Activated CD4-positive, alpha-beta memory T cell treated with anti-CD3 and anti-CD28 coated beads, Interleukin-2, amount 10 ng/mL, durations not matched to agents 7 days and 5 days (primary cell): ENCODE measurements at regions not wholly inside any gene's neighbourhood (a gene's known extent, or its start where the extent isn't known, plus 50 kb on each side); places are given as distances from the start of the nearest gene placed in this dataset.

Experiments used
- CTCF ChIA-PET: fragments of 350-600 bp; sonication (Branson Sonifier 250); formaldehyde crosslinking; loops from one replicate; lab custom pipeline; 2021; ENCODE audit warnings: antibody characterized with exemption, inconsistent platforms; lab: Charles Lee
- POLR2A ChIA-PET: fragments of 350-600 bp; sonication (Branson Sonifier 250); formaldehyde crosslinking; loops from one replicate; lab custom pipeline; 2021; ENCODE audit warnings: antibody characterized with exemption; lab: Charles Lee
- DNase-seq: peaks from one replicate; pipeline ENCODE4 v3.0.0-alpha.2; 2020
- H3K27ac Mint-ChIP-seq: one replicate; pipeline ENCODE4 v1.8.0; 2021; ENCODE audit warnings: mild to moderate bottlenecking, mixed read lengths
- H3K27me3 Mint-ChIP-seq: one replicate; pipeline ENCODE4 v1.8.0; 2021; ENCODE audit warnings: mixed read lengths
- H3K36me3 Mint-ChIP-seq: one replicate; pipeline ENCODE4 v1.8.0; 2021; ENCODE audit warnings: low read depth, mixed read lengths
- H3K4me1 Mint-ChIP-seq: one replicate; pipeline ENCODE4 v1.8.0; 2021; ENCODE audit warnings: mixed read lengths
- H3K4me3 Mint-ChIP-seq: one replicate; pipeline ENCODE4 v1.8.0; 2021; ENCODE audit warnings: mild to moderate bottlenecking, mixed read lengths
- H3K9me3 Mint-ChIP-seq: one replicate; pipeline ENCODE4 v1.8.0; 2021; ENCODE audit warnings: mixed read lengths

DNA sequence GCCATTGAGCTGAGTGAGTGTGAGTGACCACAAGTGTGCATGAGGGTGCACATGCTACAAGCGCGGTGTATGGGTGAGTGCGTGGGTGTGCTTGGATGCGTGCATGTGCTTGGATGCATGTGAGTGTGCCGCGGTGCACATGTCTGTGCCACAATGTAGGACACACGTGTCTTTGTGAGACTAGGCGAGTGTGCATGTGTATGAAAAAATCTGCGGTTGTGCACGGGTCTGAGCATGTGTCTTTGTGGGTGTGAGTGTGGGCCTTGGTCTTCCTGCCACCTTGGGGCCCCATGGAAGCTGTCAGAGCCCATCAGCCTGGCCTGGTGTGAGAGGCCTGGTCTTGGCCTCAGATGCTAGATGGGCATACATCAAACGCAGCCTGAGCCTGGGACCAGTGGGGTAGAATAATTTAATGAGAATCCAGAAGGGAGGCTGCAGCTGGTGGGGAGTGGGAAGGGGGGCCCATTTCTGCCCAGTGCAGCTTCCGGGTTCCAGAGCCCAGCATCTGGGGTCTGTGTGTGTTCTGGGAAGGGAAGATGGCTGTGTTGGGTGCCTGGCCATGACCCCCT, 103.9 kb upstream of the SLC2A1 start:
- Mint-ChIP-seq H3K4me1 (peaks cover 27% of the 10 kb centered on the region), H3K4me3 (no peak overlapping the region), H3K27me3 (peaks cover 10% of the 10 kb centered on the region), H3K27ac (no peak overlapping the region), H3K36me3 (peaks cover 3% of the 10 kb centered on the region), H3K9me3 (no peaks in the 10 kb centered on the region)
- ChIA-PET CTCF (interaction anchor here (1.4 to 1.8 kb wide), 2 partner anchors 11 to 150 kb away, joined by 3 to 7 read pairs; no protein-coding TSS in a partner anchor), POLR2A (no interaction called here)
- no peak for DNase-seq

DNA sequence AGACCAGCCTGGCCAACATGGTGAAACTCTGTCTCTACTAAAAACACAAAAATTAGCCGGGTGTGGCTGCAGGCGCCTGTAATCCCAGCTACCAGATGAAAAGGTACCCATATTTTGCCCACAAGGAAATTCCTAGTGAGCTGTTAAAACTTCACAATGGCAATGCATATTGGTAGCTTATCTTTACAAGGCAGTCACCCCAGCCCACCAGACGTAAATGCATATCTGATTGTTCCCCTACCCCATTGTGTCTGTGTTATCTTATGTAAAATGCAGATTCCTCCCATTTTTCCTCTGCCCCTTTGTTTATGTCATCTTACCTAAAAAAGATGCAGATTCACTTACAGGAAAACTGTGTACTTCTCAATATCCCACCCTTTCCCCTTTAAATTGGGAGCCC, 103.1 kb upstream of the SLC2A1 start:
- POLR2A ChIA-PET: interaction anchor here (1.0 kb wide), 1 partner anchor 109 kb away, joined by 3 read pairs; no protein-coding TSS in a partner anchor
- no peak overlapping the region for H3K27ac Mint-ChIP-seq
- CTCF ChIA-PET: interaction anchor here (1.2 to 1.8 kb wide), 3 partner anchors 12 to 149 kb away, joined by 3 to 7 read pairs (median 5); no protein-coding TSS in a partner anchor
- H3K9me3 Mint-ChIP-seq: no peaks in the 10 kb centered on the region
- H3K4me3 Mint-ChIP-seq: no peak overlapping the region
- peaks cover 28% of the 10 kb centered on the region for H3K4me1 Mint-ChIP-seq
- peaks cover 11% of the 10 kb centered on the region for H3K27me3 Mint-ChIP-seq
- no peak for DNase-seq
- H3K36me3 Mint-ChIP-seq: peaks cover 6% of the 10 kb centered on the region

DNA sequence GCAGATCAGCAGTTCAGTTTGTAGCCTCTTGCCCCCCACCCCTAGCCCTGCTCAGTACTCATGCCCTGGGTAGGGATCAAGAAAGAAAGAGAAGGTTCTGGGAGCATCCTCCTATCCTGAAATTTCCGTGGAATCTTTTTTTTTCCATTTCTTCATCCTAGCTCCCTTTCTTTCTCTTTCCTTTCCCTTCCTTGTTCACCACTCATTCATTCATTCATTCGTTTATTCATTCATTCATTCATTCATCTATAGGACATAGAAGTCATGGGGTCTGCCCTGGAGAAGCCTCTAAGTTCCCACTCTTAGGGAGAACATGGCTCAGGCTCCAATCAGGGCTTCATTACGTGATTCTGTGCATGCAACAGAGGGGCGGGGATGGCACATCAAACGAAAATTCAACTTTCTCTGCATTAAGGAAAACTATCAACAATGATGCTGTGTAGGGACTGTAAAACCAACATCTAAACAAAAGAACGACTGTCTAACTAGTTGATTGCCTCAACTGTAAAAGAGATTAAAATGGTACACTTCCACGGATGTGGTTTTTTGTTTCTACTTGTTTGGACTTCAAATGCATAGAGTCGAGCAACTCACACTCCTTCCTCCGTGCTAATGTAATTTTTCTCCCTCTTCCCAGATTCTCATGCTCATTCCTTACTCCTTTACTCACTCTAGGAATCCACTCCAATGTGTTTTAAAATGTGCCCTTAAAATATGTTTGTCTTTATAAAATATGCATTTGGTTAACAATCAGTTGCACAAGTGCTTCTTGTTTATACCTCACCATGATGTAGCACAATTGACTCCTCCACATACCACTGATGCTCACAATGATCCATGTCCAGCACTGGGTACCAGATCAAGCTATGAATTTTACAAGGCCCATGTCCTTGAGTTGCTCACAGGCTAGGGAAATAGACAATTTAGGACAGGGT, 101.2 kb upstream of the SLC2A1 start:
- no peaks in the 10 kb centered on the region for H3K9me3 Mint-ChIP-seq
- H3K27ac Mint-ChIP-seq: no peak overlapping the region

DNA sequence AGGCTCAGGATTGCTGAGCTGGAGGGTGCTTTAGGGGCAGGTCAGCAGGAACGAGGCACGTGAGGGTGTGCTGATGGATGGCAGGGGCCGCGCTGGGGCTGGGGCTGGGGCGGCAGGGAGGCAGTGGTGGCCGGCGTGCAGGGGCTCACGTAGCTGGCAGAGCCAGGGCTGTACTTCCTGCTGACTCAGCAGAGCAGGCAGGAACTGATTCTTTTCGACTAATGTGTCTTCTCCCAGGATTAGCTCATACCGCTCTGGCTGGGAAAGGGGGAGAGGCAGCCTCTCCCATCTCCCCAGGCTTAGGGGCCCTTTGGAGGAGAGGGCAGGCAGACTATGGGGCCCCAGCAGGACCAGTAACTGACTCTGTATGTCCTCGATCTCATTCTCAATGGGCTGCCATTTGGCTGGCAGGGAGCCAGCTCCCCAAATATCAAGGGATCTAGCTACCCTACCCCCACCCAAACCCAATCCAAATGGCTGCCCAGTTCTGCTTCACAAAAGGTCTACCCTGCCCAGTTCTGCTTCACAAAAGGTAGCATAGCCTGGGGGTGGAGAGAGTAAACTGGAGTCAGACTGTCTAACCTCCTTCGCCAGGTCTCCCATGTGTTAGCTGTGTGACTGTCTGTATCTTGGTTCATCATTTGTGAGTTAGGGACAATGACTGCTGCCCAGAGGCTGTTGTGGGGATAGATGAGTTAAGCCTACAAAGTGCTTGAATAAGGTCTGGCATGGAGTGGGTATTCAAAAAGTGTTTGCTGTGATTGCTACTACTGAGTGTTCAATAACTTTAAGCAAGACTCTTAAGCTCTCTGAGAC, 100.1 kb upstream of the SLC2A1 start:
- Mint-ChIP-seq H3K27ac (peak overlapping the region; percentile 2), H3K27me3 (peaks cover 11% of the 10 kb centered on the region), H3K4me1 (peaks cover 28% of the 10 kb centered on the region), H3K9me3 (no peaks in the 10 kb centered on the region), H3K4me3 (peak overlapping the region; percentile 0), H3K36me3 (peaks cover 6% of the 10 kb centered on the region)
- POLR2A ChIA-PET: interaction anchor here (1.4 kb wide), 1 partner anchor 109 kb away, joined by 3 read pairs; no protein-coding TSS in a partner anchor
- peak; percentile 32 for DNase-seq
- CTCF ChIA-PET: interaction anchor here (0.8 to 1.0 kb wide), 3 partner anchors 15 to 146 kb away, joined by 3 read pairs; no protein-coding TSS in a partner anchor

More for the DNA sequence above, 101.2 kb upstream of the SLC2A1 start:
- no peak for DNase-seq
- H3K4me3 Mint-ChIP-seq: no peak overlapping the region
- peaks cover 6% of the 10 kb centered on the region for H3K36me3 Mint-ChIP-seq
- H3K4me1 Mint-ChIP-seq: peaks cover 28% of the 10 kb centered on the region
- ChIA-PET CTCF (interaction anchor here (1.0 kb wide), 1 partner anchor 14 kb away, joined by 3 read pairs; no protein-coding TSS in a partner anchor), POLR2A (interaction anchor here (1.4 kb wide), 1 partner anchor 110 kb away, joined by 3 read pairs; no protein-coding TSS in a partner anchor)
- peaks cover 11% of the 10 kb centered on the region for H3K27me3 Mint-ChIP-seq

DNA sequence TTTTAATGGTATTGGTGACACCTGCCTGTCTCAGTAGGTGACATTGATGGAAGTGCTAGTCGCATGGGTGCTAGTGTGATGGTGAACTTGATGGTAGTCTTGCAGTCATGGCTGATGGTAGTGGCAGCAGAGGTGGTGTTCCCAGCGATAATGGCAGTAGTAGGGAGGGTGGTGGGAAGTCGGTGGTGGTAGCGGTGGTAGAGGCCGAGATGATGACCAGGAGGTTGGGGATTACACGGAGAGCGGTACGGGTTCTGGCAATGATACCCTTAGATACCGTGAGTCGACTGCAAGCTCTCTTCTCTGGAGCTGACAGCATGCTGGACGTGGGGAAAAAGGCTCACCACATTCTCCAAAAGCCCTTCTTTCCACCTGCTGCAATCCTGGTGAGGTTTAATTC, 99.4 kb upstream of the SLC2A1 start:
- Mint-ChIP-seq H3K4me3 (no peak overlapping the region), H3K9me3 (no peaks in the 10 kb centered on the region), H3K4me1 (peaks cover 28% of the 10 kb centered on the region), H3K27ac (peak overlapping the region; percentile 2), H3K27me3 (peaks cover 13% of the 10 kb centered on the region), H3K36me3 (peaks cover 6% of the 10 kb centered on the region)
- DNase-seq: no peak
- ChIA-PET CTCF (interaction anchor here (0.8 kb wide), 1 partner anchor 145 kb away, joined by 3 read pairs; no protein-coding TSS in a partner anchor), POLR2A (interaction anchor here (1.4 kb wide), 1 partner anchor 108 kb away, joined by 3 read pairs; no protein-coding TSS in a partner anchor)

DNA sequence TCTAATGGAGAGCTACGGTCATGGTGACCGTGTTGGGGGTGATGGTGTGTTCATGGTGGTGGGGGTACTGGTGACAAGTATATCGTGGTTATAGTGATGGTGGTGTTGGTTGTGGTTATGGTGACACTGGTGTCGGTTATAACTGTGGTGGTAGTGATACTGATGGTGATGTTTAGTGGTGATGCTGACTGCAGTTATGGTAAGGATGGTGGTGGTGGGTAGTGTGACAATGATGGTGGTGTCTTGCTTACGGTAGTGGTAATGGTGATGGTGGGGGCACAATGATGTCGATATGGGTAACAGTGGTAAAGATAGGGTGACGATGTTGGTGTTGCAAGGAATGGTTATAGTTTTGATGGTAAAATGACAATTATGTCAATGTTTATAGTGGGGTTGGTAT, 98.9 kb upstream of the SLC2A1 start:
- no peak overlapping the region for H3K4me3 Mint-ChIP-seq
- ChIA-PET CTCF (no interaction called here), POLR2A (no interaction called here)
- no peaks in the 10 kb centered on the region for H3K9me3 Mint-ChIP-seq
- DNase-seq: no peak
- peaks cover 28% of the 10 kb centered on the region for H3K4me1 Mint-ChIP-seq
- peaks cover 13% of the 10 kb centered on the region for H3K27me3 Mint-ChIP-seq
- H3K36me3 Mint-ChIP-seq: peaks cover 6% of the 10 kb centered on the region
- peak overlapping the region; percentile 44 for H3K27ac Mint-ChIP-seq

DNA sequence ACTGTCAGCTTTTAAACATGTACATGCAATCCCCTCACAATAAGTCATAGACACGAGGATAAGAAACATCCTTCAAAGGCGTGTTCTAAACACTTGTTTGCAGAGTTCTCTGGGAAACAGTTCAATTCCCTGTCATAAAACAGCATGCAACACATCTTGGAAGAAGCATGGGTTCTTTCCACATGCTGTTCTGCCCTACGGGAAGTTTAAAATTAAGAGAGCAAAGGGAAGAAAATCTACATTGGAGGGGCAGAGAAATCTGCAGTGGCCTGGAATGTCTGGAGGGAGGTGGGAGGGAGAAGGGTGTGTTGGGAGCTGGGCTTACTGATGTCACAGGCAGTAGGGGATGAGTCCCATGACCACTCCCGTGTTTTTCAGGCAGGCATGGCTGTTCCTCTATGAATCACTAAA, 98.3 kb upstream of the SLC2A1 start:
- Mint-ChIP-seq H3K4me1 (peaks cover 28% of the 10 kb centered on the region), H3K9me3 (no peaks in the 10 kb centered on the region), H3K36me3 (peaks cover 6% of the 10 kb centered on the region), H3K27ac (no peak overlapping the region), H3K27me3 (peaks cover 13% of the 10 kb centered on the region), H3K4me3 (no peak overlapping the region)
- ChIA-PET POLR2A (no interaction called here), CTCF (no interaction called here)
- DNase-seq: no peak

DNA sequence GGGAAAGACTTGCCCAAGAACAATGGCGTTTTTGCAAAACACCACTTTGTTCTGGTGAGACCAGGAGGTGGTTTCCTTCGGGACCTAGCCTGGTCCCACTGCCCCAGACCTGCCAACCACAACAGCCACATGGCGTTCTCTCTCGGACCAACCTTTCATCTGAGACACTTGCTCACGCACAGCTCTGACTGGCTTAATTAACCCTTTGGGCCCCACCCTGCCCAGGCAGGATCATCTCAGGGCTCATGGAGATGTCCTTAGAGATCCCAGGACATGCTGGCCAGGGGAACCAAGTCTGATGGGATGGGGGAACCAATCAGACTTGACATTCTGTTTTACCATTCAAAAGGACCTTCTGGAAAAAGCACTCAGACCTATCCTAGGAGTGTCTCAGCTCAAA, 97.8 kb upstream of the SLC2A1 start:
- peaks cover 6% of the 10 kb centered on the region for H3K36me3 Mint-ChIP-seq
- DNase-seq: no peak
- H3K27ac Mint-ChIP-seq: no peak overlapping the region
- no peak overlapping the region for H3K4me3 Mint-ChIP-seq
- ChIA-PET POLR2A (no interaction called here), CTCF (no interaction called here)
- H3K27me3 Mint-ChIP-seq: peaks cover 13% of the 10 kb centered on the region
- no peaks in the 10 kb centered on the region for H3K9me3 Mint-ChIP-seq
- H3K4me1 Mint-ChIP-seq: peaks cover 28% of the 10 kb centered on the region

DNA sequence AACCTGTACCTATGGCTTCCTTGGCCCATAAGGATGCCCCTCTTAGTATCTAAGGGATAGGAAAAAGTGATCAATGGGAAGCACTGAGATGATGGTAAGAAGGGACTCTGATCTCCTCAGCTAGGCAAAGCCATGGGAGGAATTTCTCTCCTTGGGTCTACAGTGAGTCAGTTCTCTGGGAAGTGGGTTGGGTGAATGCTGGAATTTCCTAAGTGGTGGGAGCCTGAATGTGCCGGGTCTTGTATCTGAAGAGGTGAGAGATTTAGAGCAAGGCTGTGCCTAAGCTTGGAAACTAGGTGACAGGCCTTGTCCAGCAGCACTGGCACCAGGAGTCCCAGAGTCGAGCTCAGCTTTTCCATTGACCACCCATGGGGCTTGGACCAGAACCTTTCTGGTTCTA, 96.3 kb upstream of the SLC2A1 start:
- CTCF ChIA-PET: no interaction called here
- Mint-ChIP-seq H3K4me3 (no peak overlapping the region), H3K36me3 (peaks cover 6% of the 10 kb centered on the region), H3K9me3 (no peaks in the 10 kb centered on the region), H3K4me1 (peaks cover 25% of the 10 kb centered on the region), H3K27me3 (peaks cover 12% of the 10 kb centered on the region), H3K27ac (no peak overlapping the region)
- POLR2A ChIA-PET: no interaction called here
- no peak for DNase-seq

DNA sequence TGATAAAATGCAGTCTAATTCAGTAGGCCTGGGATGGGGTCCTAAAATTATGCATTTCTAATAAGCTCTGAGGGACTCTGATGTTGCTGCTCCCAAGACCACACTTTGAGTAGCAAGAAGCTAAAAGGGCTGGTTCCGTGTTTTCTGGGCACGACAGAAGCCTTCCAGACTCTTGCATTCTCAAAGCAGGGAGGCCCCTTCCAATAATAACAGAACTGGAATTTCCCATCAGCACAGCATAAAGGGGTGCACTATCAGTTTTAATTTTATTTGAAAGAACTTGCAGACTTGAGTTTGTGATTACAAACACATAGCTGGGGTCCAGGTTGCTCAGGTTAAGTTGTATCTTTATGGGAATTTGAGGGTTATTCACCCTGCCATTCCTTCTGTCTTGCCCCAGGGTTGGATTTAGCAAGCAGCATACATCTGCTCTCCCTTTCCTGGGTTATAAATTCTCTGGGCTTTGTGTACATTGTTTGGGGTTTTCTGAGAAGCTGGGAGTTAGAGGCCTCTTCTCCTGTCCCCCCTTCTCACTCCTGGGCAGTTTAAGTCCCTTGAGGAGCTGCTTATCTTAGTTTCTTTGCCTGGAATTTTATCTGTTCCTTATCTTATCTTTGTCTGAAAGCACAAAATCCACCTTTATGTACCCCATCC, 94.2 kb upstream of the SLC2A1 start:
- CTCF ChIA-PET: no interaction called here
- peaks cover 12% of the 10 kb centered on the region for H3K4me1 Mint-ChIP-seq

DNA sequence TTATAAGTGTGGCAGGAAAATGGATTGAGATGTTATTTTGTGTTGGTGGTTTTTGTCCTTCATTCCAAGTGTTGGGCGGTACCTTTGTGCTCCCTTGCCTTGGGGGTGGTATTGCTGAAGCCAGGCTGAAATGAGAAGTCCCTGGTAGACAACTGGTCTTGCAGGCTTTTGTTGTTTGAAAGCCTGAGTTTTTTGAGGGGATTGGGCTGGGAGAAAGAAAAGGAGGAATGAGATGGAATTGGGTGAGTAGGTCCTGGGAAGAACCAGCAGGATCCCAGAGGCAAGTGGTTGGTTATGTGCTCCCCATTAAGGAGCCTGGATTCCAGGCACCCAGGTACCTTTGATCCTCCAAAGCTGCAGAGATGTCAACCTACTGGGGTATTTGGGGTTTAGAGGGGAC, 93.7 kb upstream of the SLC2A1 start:
- H3K36me3 Mint-ChIP-seq: peaks cover under 1% of the 10 kb centered on the region

More for the DNA sequence above, 94.2 kb upstream of the SLC2A1 start:
- Mint-ChIP-seq H3K36me3 (peaks cover 6% of the 10 kb centered on the region), H3K4me3 (no peak overlapping the region), H3K9me3 (no peaks in the 10 kb centered on the region), H3K27me3 (peaks cover 15% of the 10 kb centered on the region), H3K27ac (no peak overlapping the region)
- no peak for DNase-seq
- POLR2A ChIA-PET: no interaction called here

DNA sequence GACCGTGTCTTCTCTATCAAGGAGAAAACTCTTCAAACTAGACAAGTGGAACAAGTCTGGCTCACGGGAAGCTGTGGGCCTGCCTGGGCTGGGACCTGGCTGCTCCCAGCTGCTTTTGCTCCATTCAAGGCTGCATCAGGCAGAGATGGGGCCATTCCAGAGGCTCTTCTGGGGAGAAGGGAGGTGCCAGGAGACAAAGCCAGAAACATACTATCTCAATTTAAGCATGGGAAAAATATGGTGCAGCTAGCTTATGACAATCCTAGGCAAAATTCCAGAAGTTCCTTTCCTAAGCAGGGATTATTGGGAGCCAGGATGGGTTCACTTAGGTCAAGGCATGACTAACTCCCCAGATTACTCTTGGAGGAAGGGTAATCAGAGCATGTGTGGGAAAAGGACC, 90.8 kb upstream of the SLC2A1 start:
- ChIA-PET CTCF (no interaction called here), POLR2A (no interaction called here)
- H3K36me3 Mint-ChIP-seq: no peaks in the 10 kb centered on the region
- no peaks in the 10 kb centered on the region for H3K9me3 Mint-ChIP-seq
- no peak overlapping the region for H3K4me3 Mint-ChIP-seq
- DNase-seq: no peak
- peaks cover 11% of the 10 kb centered on the region for H3K27me3 Mint-ChIP-seq
- H3K4me1 Mint-ChIP-seq: peaks cover 6% of the 10 kb centered on the region
- no peak overlapping the region for H3K27ac Mint-ChIP-seq

More for the DNA sequence above, 93.7 kb upstream of the SLC2A1 start:
- Mint-ChIP-seq H3K9me3 (no peaks in the 10 kb centered on the region), H3K27me3 (peaks cover 11% of the 10 kb centered on the region), H3K4me3 (no peak overlapping the region), H3K4me1 (peaks cover 6% of the 10 kb centered on the region), H3K27ac (no peak overlapping the region)
- POLR2A ChIA-PET: no interaction called here
- CTCF ChIA-PET: interaction anchor here (1.2 kb wide), 1 partner anchor 21 kb away, joined by 3 read pairs; no protein-coding TSS in a partner anchor
- no peak for DNase-seq
